GM19023 (cell line): ENCODE measurements at regions not wholly inside any gene's neighbourhood (a gene's known extent, or its start where the extent isn't known, plus 50 kb on each side); places are given as distances from the start of the nearest gene placed in this dataset.

ENCODE experiments used
- ATAC-seq: cut with Tn5 transposase; IDR thresholded peaks from one replicate; pipeline ENCODE4 v1.9.1; 2021; ENCODE audit warnings: mild to moderate bottlenecking, moderate library complexity; ENCODE audit not compliant: unreplicated experiment

GRCh38 chr18:37953876-37954275, 388.3 kb upstream of the CELF4 start:
- ATAC-seq = no peak

GRCh38 chr18:37948471-37948870, 382.9 kb upstream of the CELF4 start:
- ATAC-seq = no peak

- no peak for ATAC-seq
Observed at GRCh38 chr18:37946324-37946723, 380.7 kb upstream of the CELF4 start.

GRCh38 chr18:37944700-37945270, 379.2 kb upstream of the CELF4 start:
- no peak for ATAC-seq

- ATAC-seq = no peak
Observed at GRCh38 chr18:37937287-37937686, 371.7 kb upstream of the CELF4 start.

- no peak for ATAC-seq
Observed at GRCh38 chr18:37935086-37935485, 369.5 kb upstream of the CELF4 start.

- no peak for ATAC-seq
Observed at GRCh38 chr18:37930640-37931039, 365.0 kb upstream of the CELF4 start.

- ATAC-seq = no peak
Observed at GRCh38 chr18:37922162-37922561, 356.6 kb upstream of the CELF4 start.

- ATAC-seq = no peak
Observed at GRCh38 chr18:37920865-37921264, 355.3 kb upstream of the CELF4 start.

GRCh38 chr18:37913051-37913450, 347.5 kb upstream of the CELF4 start:
- ATAC-seq = no peak

- ATAC-seq = no peak
Observed at GRCh38 chr18:37902344-37902743, 336.7 kb upstream of the CELF4 start.

- no peak for ATAC-seq
Observed at GRCh38 chr18:37900326-37900725, 334.7 kb upstream of the CELF4 start.

GRCh38 chr18:37889963-37890362, 324.4 kb upstream of the CELF4 start:
- no peak for ATAC-seq

GRCh38 chr18:37874721-37875120, 309.1 kb upstream of the CELF4 start:
- ATAC-seq = no peak

- no peak for ATAC-seq
Observed at GRCh38 chr18:37873416-37873815, 307.8 kb upstream of the CELF4 start.

- ATAC-seq = no peak
Observed at GRCh38 chr18:37872562-37872961, 307.0 kb upstream of the CELF4 start.

- ATAC-seq = no peak
Observed at GRCh38 chr18:37871561-37871960, 306.0 kb upstream of the CELF4 start.

- ATAC-seq = no peak
Observed at GRCh38 chr18:37869051-37869450, 303.5 kb upstream of the CELF4 start.

- no peak for ATAC-seq
Observed at GRCh38 chr18:37864122-37864521, 298.5 kb upstream of the CELF4 start.

GRCh38 chr18:37861981-37862380, 296.4 kb upstream of the CELF4 start:
- no peak for ATAC-seq

- no peak for ATAC-seq
Observed at GRCh38 chr18:37854396-37854795, 288.8 kb upstream of the CELF4 start.

- ATAC-seq = no peak
Observed at GRCh38 chr18:37853706-37854105, 288.1 kb upstream of the CELF4 start.

GRCh38 chr18:37852464-37852863, 286.9 kb upstream of the CELF4 start:
- no peak for ATAC-seq
